ENCODE measurements at regions not wholly inside any gene's neighbourhood (a gene's known extent, or its start where the extent isn't known, plus 50 kb on each side); places are given as distances from the start of the nearest gene placed in this dataset.

DNA sequence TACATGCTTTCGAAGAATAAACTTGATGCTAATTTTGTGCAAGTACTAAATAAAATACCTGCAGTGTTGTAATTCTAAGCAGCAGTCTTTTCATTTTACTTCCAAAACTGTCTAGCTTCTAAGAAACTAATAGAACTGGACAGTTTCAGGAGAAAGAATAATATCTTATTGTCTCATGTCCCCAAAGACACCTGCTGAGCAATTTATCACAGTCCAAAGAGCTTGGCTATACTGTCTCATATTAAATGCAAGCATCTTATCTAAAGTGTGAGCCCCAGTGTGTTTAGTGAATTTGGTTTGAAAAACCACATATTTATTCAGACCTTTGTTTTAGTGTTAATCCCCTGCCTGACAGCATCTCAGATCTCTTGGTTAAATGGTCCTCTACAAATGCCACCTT is 374.3 kb downstream of the TMX3 start:
- no peak for DNase-seq

DNA sequence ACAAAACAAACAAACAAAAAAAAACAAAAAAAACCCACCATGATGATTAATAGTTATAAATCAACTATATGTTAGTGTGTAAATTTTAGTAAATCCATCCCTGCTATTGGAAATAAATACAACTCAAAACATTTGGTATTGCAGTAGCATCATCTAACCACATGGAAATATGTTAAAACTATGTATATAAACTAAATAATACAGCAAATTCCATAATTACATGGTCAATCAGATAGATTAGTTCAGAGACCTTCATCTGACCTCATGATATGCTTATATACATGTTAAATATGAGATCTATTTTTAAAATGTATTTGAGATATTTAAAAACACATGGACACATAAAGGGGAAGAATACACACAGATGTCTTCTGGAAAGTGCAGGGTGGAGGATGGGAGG is 384.2 kb downstream of the TMX3 start:
- DNase-seq, result no peak

DNA sequence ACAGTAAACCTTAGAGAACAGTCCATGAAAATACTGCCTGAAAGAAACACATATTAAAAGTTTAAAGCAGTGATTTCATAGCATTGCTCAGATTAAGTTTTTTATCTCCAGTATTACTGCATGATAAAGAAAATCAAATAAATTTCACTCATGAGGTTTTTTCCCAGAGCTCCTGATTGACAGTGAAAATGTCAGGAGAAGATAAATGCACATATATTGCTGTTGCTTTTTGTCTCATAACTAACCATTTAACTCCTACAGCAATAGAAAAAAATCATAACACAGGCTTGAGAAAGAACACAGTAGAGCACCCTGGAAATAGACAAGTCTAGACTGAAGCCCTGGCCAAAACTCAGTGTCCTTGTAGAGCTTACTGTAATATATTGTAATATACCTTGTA is 391.0 kb downstream of the TMX3 start:
- DNase-seq, result no peak

DNA sequence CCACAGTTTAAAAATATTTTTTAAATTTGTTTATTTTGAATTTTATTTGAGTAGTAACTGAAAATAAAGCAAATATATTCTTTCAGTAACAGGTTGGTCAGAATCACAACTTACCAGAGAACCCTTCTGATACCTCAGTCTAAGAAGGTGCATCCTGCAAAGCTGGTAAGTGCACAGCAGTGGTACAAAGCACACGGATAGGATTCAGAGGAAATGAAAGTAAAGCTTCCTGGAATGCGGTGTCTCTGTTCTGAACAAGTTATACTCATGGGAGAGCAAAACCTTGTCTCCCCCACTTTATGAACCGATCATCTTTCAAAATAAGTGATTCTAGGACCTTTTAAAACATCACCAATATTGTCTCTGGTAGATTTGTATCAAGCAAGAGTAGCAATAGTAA is 398.3 kb downstream of the TMX3 start:
- no peak for DNase-seq

DNA sequence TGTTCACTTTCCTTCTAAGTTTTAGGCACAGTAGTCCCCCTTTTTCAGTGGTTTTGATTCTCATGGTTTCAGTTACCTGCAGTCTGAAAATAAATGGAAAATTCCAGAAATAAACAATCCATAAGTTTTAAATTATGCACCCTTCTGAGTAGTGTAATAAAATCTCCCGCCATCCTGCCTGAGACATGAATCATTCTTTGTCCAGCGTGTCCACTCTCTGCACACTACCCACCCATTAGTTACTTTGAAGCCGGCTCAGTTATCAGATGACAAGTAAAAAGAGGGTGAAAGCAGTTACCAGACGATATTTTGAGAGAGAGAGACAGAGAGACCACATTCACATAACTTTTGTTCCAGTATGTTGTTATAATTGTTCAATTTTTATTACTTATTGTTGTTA is 400.5 kb downstream of the TMX3 start:
- no peak for DNase-seq

DNA sequence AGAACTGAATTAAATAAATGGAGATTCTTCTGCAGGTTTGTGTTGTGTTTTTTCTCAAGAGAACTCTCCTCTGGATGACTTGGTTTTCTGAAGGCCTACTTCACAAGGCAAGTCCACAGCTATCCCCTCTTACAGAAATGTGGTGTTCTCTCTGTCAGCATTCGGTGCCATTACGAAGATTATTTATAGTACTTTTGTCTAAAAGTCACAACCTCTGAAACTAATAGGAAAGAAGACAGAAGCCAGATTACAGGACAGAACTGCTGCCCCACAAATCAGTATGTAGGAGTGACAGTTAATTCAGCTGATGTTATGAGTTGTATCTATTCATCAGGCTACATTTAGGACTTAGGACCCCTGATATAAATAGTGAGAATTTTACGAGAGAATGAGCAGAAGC is 413.5 kb downstream of the TMX3 start:
- DNase-seq, result no peak

DNA sequence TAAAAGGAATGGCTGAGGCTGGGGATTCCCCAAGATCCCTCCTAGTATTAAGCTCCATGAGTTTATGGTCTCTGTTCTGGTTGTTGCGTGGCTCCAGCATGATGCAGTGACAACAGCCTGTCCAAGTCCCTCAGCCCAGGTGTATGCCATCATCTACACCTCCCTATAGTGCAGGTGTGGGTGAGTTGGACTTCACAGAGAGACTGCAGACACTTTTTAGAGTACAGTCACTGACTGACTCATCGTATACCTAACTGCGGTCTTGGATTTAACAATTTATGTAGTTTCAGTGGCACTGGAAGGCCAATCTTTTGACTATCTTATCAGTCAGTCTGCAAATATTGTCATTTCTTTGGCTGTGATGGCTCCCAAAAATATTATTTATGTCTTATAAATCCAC is 415.0 kb downstream of the TMX3 start:
- no peak for DNase-seq

DNA sequence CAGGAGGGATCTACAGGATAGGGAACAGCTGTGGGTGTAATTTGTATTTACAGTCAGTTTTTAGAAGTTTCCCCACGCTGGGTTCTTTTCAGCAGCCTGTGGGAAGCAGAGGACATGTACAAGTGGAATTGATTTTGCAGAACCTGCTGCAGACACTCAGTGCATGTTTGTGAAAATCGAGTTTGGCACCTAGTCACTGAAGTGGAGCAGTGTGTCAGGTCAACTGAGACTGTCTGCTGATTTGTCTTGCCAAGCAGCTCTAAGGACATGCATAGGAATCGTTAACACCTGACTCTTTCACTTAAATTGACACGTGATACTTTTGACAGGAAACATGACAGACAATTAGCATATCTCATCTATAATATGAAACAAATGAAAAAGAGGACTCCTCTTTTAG is 416.6 kb downstream of the TMX3 start:
- no peak for DNase-seq

DNA sequence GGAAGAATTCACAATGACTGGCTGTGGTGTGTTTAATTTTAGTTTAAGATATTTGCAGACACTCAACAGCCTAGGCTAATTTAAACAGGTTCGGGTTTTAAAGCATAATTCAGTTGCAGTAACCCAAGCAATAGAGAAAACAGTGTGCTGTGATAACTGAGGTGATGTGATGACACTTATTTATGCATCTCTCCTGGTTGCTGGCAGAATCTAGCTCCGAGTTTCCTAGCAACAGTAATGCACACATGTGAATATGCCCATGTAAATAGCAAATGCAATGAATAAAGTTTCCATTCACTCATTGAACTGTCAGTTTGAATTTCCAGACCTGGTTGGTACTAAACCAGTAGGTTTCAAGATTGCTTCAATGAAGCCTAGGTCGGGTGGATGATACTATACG is 426.5 kb downstream of the TMX3 start:
- no peak for DNase-seq

DNA sequence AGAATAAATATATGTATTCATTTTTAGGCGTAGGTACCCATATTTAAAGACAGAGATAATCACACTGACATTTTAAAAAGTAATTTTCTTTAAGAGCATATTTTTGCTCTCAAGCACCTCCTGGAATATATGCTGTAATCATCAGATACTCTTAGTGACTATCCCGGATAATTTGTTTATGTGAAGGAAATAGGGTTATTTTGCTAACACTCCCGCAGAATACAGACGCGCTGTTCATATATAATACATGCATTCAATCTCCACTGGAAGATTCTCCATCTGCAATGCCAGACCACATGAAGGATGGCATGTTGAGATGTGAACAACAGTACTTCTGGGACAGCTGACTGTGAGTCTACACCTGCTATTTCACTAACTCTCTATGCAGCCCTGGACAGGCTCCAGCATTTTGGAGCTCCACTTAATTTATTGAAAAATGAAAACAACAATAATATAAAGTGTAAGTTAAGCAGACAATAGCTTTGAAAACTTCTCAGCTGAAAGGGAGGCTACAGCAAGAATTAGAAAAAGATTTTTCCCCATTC is 430.6 kb downstream of the TMX3 start:
- no peak for DNase-seq

DNA sequence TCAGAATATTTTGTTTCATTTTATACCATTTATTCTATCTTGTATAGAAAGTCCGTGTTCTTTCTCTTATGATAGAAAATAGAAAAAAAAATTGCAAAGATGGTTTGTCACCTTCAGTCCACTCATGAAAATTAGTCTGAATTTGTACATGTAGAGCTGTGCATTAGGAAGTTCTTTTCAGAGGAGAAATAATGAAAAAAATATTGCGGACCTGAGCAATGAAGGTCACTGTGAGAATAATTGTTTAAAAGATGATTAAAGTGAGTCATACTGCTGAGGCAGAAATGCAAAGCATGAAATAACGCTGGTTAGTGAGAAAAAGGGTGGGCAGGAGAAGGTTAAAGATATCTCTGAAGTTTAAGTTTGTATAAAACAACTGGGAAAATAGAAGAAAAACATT is 431.1 kb downstream of the TMX3 start:
- DNase-seq, result no peak

DNA sequence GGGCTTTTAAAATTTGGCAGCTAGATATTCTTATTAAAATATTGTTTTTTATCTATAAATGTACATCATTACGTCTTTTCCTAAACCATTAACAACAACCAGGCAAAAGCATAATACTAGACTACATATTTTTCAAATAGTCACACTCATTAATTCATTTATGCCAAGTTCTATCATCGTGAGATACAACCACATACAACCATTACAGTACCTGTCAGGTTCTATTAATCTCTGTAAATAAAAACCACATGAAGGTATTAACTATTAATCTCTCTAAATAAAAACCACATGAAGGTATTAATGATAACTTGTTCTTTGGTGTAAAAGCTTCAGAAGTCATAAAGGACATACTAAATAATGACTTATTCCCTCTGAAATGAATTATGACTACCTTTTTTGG is 432.7 kb downstream of the TMX3 start:
- no peak for DNase-seq

DNA sequence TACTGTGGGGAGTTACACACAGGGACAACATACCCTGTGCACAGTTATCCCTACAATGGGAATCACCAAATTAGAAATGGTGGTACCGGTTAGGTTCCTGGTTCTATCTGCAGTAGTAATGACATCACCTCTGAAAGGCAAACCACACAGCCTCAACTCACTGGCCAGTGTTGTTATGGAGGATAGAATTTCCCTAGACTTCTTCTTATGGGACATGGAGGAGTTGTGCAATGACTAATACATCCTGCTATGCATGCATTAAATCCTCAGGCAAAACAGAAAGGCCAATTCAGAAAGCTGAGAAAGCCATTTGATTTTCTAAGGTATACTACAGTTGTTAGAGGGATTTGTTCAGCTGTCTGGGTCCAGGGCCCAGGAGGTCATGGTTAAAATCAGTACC is 439.3 kb downstream of the TMX3 start:
- no peak for DNase-seq

DNA sequence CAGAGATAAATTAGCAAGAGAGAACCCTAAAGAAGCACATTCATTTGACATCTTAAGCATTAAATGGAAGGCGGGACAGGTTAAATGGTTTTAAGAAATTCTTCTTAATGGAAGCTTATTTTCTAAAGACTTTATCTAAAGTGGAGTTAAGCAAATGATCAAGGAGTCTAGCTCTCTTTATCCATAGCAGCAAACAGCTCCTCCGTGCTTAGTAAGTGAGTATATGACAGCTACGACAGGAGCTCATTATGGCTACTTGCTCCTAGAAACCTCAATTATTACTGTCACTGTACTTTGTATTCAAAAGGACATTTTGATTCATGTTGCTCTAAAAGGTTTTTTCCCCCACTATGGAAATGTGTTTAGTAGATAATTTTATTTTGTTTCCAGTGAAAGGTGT is 444.9 kb downstream of the TMX3 start:
- no peak for DNase-seq

DNA sequence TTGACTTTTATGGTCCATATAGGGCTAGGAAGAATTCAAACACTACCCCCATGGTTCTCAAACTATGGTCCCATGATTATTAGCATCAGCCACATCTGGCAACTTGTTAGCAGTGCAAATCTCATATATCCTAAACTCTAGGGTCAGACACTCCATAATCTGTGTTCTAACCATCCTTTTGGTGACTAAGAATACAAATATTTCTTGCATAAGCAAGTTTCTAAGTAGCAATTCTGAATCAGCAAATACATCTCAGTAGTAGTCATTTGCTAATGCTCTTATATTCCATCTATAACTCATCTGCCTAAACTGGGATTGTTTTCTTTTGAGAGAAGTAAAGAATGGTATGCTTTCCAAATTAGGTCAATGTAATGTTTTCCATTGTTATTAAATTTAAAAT is 447.3 kb downstream of the TMX3 start:
- no peak for DNase-seq

DNA sequence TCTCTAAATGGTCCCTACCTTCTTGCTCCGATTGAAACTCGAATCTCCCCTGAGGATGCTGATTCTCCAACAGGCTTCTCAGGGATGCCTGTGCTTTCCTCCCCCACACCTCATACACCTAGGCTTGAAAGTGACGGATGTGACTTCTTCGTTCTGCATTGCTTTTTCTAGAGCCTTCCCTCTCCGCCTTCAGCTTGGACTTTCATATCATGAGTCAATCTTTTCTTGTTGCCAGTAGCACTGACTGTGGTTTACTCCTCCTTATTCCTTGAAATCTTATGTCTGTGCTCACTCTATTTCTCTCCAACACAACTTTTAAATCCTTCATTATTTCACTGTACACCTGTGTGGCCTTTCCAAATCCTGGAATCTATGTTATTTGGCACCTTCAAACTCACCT is 451.4 kb downstream of the TMX3 start:
- no peak for DNase-seq

DNA sequence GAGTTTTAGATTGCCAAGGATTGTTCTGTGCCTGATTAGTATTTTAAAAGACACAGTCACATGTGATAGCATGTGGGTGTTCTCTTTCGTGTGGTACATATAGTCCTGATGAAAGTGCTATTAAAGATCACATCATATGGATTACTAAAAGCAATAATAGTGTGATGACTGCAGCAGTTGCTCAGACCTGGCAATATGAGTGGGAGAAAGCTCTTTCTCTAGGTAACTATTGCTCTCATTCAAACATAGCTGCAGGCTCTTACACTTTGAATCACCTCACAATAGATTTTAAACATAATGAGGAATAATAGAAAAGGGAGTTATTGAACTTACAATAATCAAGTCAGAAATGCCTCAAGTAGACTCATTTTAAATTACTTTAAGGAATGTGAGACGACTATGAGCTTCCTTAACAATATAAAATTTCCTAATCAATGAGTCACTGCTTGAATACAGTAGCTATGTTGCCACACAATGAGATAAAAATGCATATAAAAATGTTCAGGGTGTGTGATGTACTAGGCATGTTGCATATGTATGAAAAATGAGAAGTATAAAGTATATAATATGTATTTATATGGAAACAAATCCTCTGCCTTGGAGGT is 452.1 kb downstream of the TMX3 start:
- no peak for DNase-seq

DNA sequence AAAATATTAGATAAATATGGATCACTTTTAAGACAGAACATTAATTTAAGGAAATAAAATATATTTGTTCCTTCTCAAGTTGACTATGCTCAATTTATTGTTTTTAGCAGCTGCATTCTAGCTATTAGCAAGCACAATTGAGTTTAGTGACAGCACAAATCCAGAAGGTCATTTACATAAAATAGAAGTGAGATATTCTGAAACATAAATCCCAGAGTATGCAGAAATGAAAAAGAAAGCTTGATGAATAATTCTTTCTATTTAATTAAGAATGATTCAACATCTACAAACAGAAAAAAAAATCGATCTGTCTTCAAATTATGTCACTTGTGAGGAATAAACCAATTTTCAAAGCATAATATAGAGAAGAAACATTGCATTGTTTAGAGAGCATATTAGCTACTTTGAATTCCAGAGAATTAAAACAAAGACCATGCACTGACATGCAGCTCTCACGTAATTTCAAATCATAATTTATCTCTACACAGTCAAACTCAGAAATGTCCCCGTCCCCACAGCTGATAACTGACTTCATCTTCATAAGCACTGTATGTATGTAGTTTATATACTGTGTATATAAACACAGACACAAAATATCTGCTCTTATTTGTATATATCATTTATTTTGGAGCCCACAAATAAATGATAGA is 458.4 kb downstream of the TMX3 start:
- DNase-seq, result no peak

DNA sequence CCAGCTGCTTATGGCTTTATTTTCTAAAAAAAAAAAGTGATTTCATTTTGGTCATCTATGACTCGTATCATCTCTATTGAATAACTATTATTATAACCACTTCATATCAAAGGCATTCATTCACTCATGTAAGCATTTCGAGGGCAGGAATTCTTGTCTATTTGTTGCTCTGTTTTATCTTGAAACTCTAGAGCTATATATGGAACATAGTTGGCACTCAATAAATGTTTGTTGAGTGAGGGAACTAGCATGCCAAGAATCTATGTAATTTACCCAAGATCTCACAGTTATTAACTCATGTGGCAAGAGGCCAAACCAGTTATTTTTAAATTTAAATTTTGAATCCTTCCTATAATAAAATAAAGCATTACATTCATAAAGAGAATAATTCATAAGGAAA is 470.1 kb downstream of the TMX3 start:
- DNase-seq, result no peak

DNA sequence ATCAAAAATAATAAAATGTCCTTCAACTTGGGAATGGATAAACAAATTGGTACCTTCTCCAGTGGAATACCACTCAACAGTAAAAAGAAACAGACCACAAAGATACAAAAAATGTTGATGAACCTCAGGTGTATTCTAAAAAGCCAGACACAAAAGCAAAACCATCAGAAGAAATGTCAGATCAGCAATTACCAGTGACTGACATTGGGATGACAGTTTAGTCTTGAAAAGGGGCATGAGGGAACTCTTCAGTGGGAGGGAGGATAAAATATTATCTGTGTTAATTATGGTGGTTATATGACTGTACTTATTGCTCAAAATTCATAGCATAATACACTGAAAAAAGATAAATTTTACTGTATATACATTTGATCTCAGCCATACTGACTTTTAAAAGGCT is 473.0 kb downstream of the TMX3 start:
- no peak for DNase-seq

DNA sequence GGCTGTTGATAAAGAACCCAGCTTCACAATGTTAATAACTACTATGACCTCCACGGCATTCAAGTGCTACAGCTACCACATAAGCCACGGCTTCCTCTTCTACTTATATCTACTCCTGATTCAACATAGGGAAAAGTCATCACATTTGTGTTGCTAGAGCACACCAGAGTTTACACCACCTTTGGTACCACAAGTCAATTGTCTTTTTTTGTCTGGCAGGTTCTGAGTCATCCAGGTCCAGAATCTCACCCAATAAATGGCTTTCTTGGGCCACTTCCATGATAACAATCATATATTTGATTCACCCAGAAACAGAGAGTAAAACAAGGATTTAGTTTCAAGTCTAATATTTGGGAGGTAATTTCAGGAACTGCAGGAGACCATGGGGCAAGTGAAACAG is 480.2 kb downstream of the TMX3 start:
- no peak for DNase-seq

DNA sequence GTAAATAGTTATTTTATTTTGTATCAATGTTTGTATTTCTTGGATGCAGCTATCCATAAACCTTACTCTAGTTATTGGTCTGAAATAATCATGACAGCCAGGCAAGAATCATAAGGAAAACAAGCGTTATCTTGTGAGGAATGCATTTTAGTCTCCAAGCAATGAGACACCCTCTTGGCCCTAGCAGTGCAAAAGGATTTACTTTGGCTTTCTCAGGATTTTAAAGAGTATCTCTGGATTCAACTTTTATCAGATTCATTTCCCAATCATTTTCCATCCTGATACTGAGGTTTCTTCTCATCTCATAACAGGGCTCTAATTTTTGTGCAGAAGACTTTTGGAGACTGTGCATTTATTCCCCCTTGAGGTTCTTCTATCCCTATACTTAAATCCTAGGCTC is 480.8 kb downstream of the TMX3 start:
- no peak for DNase-seq

DNA sequence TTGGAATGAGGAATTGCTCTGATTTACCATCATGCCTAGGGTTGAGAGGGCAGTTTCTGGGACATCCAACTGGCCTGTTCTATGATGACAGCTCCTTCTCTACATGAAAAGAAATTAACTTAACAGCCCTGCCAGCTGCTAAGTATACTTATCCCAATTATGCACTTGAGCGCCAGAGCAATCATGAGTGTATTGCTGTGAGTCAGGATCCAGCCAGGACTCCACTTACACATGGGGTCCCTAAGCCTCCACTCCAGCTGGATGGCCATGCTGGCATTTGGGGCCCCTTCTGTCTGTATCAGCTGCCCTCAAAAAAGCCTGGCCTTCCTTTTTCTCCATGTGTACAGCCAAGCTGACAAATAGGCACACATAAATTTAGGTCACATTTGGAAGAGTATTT is 481.9 kb downstream of the TMX3 start:
- no peak for DNase-seq

DNA sequence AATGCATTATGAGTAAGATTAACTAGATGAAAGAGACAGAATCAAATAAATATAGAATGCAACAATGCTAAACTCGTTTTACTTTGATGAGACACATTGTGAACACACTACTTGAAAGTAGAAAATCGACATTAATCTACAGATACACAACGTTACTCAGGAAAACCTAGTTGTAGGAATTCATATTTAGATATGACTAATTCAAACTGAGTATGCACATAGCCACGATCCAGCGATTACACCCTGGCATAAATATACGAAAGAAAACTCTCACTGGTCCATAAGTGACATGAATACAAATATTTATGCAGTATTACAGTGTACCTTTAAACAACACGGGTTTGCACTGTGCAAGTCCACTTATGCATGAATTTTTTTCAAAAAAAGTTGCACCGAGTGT is 485.6 kb downstream of the TMX3 start:
- DNase-seq, result no peak
